D341Med (cell line): ENCODE measurements at regions not wholly inside any gene's neighbourhood (a gene's known extent, or its start where the extent isn't known, plus 50 kb on each side); places are given as distances from the start of the nearest gene placed in this dataset.
"Not testable (repeated sequence)": the region's sequence is repeated elsewhere in the genome, so short reads cannot be mapped to it uniquely, and the experiment has no call there.

Source experiments
- DNase-seq: peaks from one replicate; pipeline ENCODE4 v3.0.0; 2012; ENCODE audit warnings: low spot score

GRCh38 chr10:57689596-57690297 is 577.9 kb downstream of the IPMK start:
- no peak for DNase-seq

DNA sequence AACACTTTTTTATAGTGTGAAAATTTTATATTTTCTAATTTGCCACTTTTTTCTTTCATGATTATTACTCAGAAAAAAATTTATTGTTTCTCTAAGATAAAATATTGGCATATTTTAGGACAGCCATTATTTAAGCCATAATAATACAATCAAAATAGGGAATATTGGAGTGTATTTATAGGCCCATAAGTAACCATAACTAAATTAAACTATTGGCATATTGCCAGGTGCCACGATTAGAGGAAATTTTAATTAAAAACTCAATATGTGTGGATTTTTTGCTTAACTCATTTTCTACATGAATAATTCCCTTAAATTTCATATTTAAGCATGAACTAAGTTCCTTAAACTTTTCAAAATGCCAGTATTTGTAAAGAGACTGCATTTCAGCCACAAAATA is 587.8 kb downstream of the IPMK start:
- no peak for DNase-seq

- DNase-seq, result no peak
Measured at GRCh38 chr10:57675125-57675524, 592.6 kb downstream of the IPMK start.

DNA sequence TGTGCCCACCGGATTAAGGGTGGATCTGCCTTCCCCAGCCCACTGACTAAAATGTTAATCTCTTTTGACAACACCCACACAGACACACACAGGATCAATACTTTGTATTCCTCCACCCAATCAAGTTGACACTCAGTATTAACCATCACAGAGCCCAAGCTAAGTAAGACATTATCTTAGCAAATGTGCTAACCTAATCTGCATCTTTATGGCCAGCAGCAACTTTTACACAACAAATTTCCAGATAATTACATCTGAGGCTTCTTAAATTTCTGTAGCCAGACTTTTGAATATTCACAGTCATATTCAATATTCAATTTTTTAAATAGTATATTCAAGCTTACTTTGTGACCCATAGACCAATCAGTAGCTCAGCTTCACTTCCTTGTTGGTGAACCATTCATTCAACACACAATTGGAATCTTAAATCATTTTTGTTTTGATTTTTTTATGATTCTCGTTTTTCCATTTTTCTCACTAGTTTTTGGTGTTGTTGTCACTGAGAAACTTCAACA is 594.2 kb downstream of the IPMK start:
- no peak for DNase-seq

- DNase-seq, result no peak
Measured at GRCh38 chr10:57664815-57665214, 602.9 kb downstream of the IPMK start.

- no peak for DNase-seq
Measured at GRCh38 chr10:57663401-57663800, 604.3 kb downstream of the IPMK start.

DNA sequence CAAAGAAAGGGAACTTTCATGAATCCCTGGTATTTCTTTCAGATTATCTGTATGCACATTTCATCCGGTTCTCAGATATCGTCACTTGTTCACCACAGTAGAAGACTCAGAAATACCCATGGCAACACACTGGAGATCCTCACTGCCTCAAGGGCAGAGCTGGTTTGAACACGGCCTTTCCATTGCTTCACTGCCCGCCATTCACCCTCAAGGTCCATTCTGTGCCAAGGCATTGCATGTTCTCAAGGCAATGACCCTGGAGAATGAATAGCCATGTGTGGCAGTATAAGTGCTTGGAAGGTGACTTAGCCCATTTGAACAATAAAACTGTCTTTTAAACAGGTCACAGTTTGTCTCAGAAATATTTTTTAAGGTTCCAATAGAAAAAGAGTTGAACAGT is 606.5 kb downstream of the IPMK start:
- DNase-seq, result no peak

DNA sequence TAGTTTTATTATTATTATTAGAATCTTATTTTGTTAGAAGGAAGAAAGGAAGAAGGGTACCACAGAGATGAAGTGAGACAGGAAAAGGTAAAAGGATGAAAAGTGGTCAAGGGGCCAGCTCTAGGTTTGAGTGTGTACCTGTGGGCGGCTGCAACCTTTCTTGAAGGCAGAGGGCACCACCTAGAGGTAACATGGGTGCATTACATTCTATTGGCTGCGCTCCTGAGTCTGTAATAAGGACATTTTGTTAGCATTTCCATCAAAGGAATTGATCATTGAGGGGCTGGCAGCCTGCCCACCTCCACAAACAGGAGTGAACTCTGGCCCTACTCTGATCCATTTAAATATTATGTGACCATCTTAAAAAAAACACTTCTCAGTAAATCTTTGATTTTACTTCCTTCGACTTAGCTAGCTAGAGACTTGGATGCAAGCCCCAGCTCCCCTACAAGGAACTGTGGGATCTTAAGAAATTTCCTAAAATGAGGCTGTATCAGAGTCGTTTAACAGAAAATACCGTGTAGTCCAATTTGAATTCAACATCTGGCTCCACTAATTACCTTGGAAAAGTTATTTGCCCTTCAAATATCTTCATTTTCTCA is 610.4 kb downstream of the IPMK start:
- DNase-seq, result peak; percentile 66

DNA sequence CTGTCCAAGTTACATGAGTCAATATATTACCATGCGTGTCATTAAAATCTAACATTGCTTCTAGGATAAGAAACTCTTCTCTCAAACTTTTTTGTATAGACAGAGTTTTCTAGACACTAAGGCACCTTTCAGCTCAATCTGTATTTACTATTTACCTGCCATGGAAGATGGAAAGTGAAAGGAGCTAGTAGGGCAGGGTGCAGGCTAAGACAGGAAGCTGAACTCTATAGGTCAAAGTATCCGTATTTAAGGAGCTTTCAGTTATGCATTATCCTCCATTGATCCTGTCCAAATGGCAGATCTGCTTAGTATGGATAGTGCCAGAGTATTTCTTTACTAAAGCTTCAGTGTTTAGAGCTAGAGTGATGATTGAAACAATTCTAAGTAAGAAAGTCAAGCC is 612.8 kb downstream of the IPMK start:
- peak; percentile 48 for DNase-seq

GRCh38 chr10:57645108-57645507 is 622.6 kb downstream of the IPMK start:
- not testable (repeated sequence) for DNase-seq

GRCh38 chr10:57638411-57638810 is 629.3 kb downstream of the IPMK start:
- DNase-seq, result no peak

GRCh38 chr10:57628592-57629284 is 639.0 kb downstream of the IPMK start:
- no peak for DNase-seq

GRCh38 chr10:57627642-57628178 is 640.0 kb downstream of the IPMK start:
- DNase-seq, result no peak

DNA sequence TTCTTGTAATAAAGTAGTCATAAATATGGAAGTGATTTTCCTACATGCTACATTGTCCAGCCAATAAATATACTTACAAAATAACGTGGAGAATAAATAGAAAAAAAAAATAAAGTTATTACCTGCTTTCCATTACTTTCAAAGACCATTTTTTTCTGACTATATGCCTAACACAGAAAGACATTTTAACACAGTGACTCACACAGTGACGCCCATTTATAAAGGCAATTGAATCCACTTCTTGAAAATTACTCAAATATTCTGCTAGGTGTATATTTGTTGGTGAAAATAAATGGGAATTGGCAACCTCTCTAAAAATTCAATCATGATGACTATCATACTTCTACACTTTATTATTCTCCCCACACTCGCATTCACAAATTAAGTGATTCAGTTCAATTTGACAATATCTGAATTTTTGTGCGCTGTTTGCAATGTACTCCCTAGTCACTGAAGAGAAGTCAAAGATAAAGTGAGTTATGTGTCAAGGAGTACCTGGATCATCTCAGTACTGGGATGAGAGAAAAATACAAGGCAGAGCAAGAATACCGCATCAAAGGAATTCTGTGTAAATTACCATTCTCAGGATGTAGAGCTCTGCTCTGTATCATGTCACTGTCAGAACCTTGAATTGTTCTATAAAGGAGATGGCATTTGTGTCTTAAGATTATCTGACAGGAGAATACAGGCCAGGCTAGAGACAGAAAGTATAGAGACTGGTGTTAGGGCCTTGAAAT is 642.7 kb downstream of the IPMK start:
- no peak for DNase-seq

- no peak for DNase-seq
Measured at GRCh38 chr10:57624066-57624465, 643.6 kb downstream of the IPMK start.

- no peak for DNase-seq
Measured at GRCh38 chr10:57621466-57621865, 646.2 kb downstream of the IPMK start.

- no peak for DNase-seq
Measured at GRCh38 chr10:57605948-57606485, 661.7 kb downstream of the IPMK start.

GRCh38 chr10:57599440-57599839 is 668.3 kb downstream of the IPMK start:
- no peak for DNase-seq

DNA sequence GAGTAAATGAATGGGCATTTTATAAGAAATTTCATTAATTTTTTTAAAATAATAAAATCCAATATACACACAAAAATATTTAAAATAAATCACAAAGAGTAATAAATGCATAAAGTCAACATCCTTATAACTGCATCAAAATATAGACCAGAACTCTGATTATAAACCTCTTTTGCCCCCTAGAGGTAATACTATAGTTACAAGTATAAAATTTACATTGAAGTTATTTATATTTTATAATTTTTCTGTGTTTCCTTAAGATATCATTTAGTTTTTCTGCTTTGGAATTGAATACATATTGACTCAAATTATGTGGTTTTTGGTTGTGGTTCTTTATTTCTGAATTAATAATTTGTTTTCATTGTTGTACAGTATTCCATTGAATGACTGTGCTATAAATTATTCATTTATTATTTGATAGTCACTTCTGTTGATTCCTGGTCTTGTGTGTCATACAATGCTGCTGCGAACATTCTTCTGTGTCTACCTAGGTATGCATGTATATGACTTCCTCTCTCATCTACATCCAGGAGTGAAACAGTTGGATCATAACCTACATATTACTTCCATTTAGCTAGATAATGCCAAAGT is 673.6 kb downstream of the IPMK start:
- DNase-seq, result no peak

GRCh38 chr10:57579926-57580325 is 687.8 kb downstream of the IPMK start:
- DNase-seq, result peak; percentile 56

GRCh38 chr10:57562211-57562610 is 705.5 kb downstream of the IPMK start:
- no peak for DNase-seq

DNA sequence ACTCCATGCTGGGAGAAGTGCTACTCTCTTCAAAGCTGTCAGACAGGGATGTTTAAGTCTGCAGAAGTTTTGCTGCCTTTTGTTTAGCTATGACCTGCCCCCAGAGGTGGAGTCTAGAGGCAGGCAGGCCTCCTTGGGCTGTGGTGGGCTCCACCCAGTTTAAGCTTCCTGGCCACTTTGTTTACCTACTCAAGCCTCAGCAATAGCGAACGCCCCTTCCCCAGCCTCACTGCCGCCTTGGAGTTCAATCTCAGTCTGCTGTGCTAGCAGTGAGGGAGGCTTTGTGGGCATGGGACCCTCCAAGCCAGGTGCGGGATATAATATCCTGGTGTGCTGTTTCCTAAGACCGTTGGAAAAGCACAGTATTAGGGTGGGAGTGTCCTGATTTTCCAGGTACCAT is 715.9 kb downstream of the IPMK start:
- DNase-seq, result not testable (repeated sequence)
